A549 (cell line): ENCODE measurements at regions not wholly inside any gene's neighbourhood (a gene's known extent, or its start where the extent isn't known, plus 50 kb on each side); places are given as distances from the start of the nearest gene placed in this dataset.

Source experiments
- ATAC-seq, 2 experiments: fragments of 200-7000 bp in 1 of 2; fragments of >200 bp in 1 of 2; cut with Nextera tagmentation in 1 of 2; cut with Tn5 transposase in 1 of 2; 3 replicates each; pipeline versions ENCODE4 v1.8.0 to v1.9.1; 2018 to 2020; ENCODE audit warnings: mild to moderate bottlenecking in 1 of 2, moderate library complexity in 1 of 2
- CTCF ChIA-PET: fragments of 300-600 bp; sonication (Branson Sonifier 250); formaldehyde crosslinking; extraction: SDS; loops from one replicate; lab custom pipeline; 2021; ENCODE audit warnings: antibody characterized with exemption, inconsistent platforms; lab: Yijun Ruan, JAX
- POLR2A ChIA-PET: fragments of 350-600 bp; formaldehyde crosslinking; extraction: SDS; loops from one replicate; lab custom pipeline; 2021; ENCODE audit warnings: antibody characterized with exemption, inconsistent platforms; lab: Yijun Ruan, JAX
- DNase-seq, 2 experiments: peaks; one replicate each; pipeline versions ENCODE4 v3.0.0 to v3.0.0-alpha.2; 2011 to 2016; ENCODE audit warnings: low read depth in 1 of 2, low spot score in 1 of 2
- FAIRE-seq: peaks from 2 replicates; lab custom pipeline; 2011; peaks lifted over from hg19 to GRCh38; lab: Jason Lieb, UNC
- H3K27ac ChIP-seq, 2 experiments: fragments of >200 bp; sonication (Bioruptor Twin); formaldehyde crosslinking; 3 replicates each; pipeline ENCODE4 v1.5.1; 2016 to 2017
- H3K4me1 ChIP-seq: fragments of >200 bp; sonication (Bioruptor Twin); formaldehyde crosslinking; 3 replicates; pipeline ENCODE4 v1.6.1; 2016
- H3K4me2 ChIP-seq: fragments of >200 bp; sonication (Bioruptor Twin); formaldehyde crosslinking; 3 replicates; pipeline ENCODE4 v1.6.1; 2016
- H3K4me3 ChIP-seq: fragments of >200 bp; sonication (Bioruptor Twin); formaldehyde crosslinking; 3 replicates; pipeline ENCODE4 v1.5.1; 2016
- H3K9me3 ChIP-seq: fragments of >200 bp; sonication (Bioruptor Twin); formaldehyde crosslinking; 3 replicates; pipeline ENCODE4 v1.6.1; 2016
- CBX8 ChIP-seq: fragments of 200-600 bp; sonication (generic); IDR thresholded peaks from 2 replicates; pipeline ENCODE4 v1.6.1; 2016
- CHD2 ChIP-seq: fragments of 150-350 bp; IDR thresholded peaks from 2 replicates; pipeline ENCODE4 v1.6.1; 2014; ENCODE audit warnings: low read length; ENCODE audit not compliant: partially characterized antibody
- FOSB ChIP-seq: fragments of 250-450 bp; sonication (Bioruptor Pico); IDR thresholded peaks from 2 replicates; pipeline ENCODE4 v1.5.0; 2020; ENCODE audit warnings: mild to moderate bottlenecking, moderate library complexity
- FOSL2 ChIP-seq, 2 experiments: fragments of 450-650 bp in 1 of 2; fragments of >200 bp in 1 of 2; sonication (Bioruptor Twin) in 1 of 2; formaldehyde crosslinking; IDR thresholded peaks; 2 replicates each; pipeline versions ENCODE4 v1.5.0 to v1.6.1; 2016 to 2020; ENCODE audit warnings: mild to moderate bottlenecking in 1 of 2, moderate library complexity in 1 of 2
- HDAC2 ChIP-seq: fragments of 200-600 bp; sonication (generic); IDR thresholded peaks from 2 replicates; pipeline ENCODE4 v1.6.1; 2016
- HEYL ChIP-seq: fragments of 250-450 bp; sonication (Bioruptor Pico); IDR thresholded peaks from 2 replicates; pipeline ENCODE4 v1.8.0; 2021; ENCODE audit warnings: mild to moderate bottlenecking, moderate library complexity
- HOXB13 ChIP-seq: fragments of 250-450 bp; sonication (Bioruptor Pico); IDR thresholded peaks from 2 replicates; pipeline ENCODE4 v1.5.0; 2020; ENCODE audit warnings: low read depth, mild to moderate bottlenecking, moderate library complexity
- HOXB5 ChIP-seq: fragments of 250-450 bp; sonication (Bioruptor Pico); IDR thresholded peaks from 2 replicates; pipeline ENCODE4 v1.5.0; 2020; ENCODE audit warnings: mild to moderate bottlenecking, moderate library complexity
- JUN ChIP-seq, 2 experiments: fragments of >200 bp; sonication (Bioruptor Twin); formaldehyde crosslinking; IDR thresholded peaks; 2 replicates in 1 of 2; 3 replicates in 1 of 2; pipeline ENCODE4 v1.6.1; 2016 to 2017
- KDM5A ChIP-seq: fragments of 200-600 bp; sonication (generic); IDR thresholded peaks from 2 replicates; pipeline ENCODE4 v1.6.1; 2016; ENCODE audit warnings: antibody characterized with exemption, mild to moderate bottlenecking
- MAZ ChIP-seq: fragments of 150-350 bp; IDR thresholded peaks from 2 replicates; pipeline ENCODE4 v1.6.1; 2014; ENCODE audit warnings: antibody characterized with exemption, low read depth, low read length, borderline replicate concordance
- MYC ChIP-seq: IDR thresholded peaks from 2 replicates; pipeline ENCODE4 v1.6.1; 2012; ENCODE audit warnings: mild to moderate bottlenecking, inconsistent platforms, low read length, improper control_type of control experiment, borderline replicate concordance
- POLR2AphosphoS2 ChIP-seq: conservative IDR thresholded peaks from 2 replicates; pipeline ENCODE4 v1.6.1; 2012; ENCODE audit warnings: low read length, improper control_type of control experiment, inconsistent platforms
- RCOR1 ChIP-seq: fragments of 150-350 bp; IDR thresholded peaks from 2 replicates; pipeline ENCODE4 v1.6.1; 2014; ENCODE audit warnings: antibody characterized with exemption, low read length, low read depth
- ZFP36 ChIP-seq: fragments of 450-650 bp; IDR thresholded peaks from 2 replicates; pipeline ENCODE4 v1.6.1; 2014; ENCODE audit warnings: borderline replicate concordance; ENCODE audit not compliant: partially characterized antibody
- ZNF302 ChIP-seq: fragments of 250-450 bp; sonication (Bioruptor Pico); IDR thresholded peaks from 2 replicates; pipeline ENCODE4 v1.9.0; 2021; ENCODE audit warnings: inconsistent platforms, mild to moderate bottlenecking, moderate library complexity
- WGBS: methylation state at CpG from one replicate; pipeline ENCODE4 v1.1.6; 2017; ENCODE audit errors: missing lambda C conversion rate; 5-methylcytosine and 5-hydroxymethylcytosine counted together
- TF ChIP-seq, protein P1 (sequence below): fragments of 250-450 bp; sonication (Bioruptor Pico); IDR thresholded peaks from 2 replicates; pipeline ENCODE4 v1.5.0; 2021; ENCODE audit warnings: mild to moderate bottlenecking, moderate library complexity, borderline replicate concordance
- TF ChIP-seq, protein P2 (sequence below): fragments of 200-600 bp; sonication (generic); IDR thresholded peaks from 2 replicates; pipeline ENCODE4 v1.6.1; 2016; ENCODE audit warnings: antibody characterized with exemption, mild to moderate bottlenecking, moderate library complexity

DNA sequence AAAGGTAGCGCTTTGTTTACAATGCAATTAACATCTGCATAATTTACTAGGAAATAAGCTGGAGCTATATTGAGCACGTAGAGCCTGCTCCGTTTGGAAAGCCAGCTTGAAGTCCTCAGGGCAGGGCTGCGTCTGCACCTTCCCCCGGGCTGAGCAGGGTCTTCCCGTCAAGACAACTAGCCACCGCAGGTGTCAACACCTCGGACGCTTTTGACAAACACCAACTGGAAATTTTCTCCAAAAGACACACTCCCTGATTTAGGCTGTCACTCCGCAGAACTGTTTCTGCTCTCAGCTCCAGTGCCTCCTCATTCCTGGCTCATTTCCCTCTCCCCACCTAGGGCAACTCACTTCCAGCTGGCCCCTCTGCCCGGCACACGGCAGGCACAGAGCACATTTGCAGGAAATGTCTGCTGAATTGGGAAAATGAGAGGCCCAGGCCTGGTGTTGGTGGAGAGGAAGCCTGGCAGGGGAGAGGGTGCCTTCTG is 170.3 kb downstream of the MAF start:
- Histone ChIP-seq H3K4me2 (no peak overlapping the region), H3K27ac (no peak overlapping the region), H3K4me1 (no peaks in the 10 kb centered on the region), H3K9me3 (no peaks in the 10 kb centered on the region), H3K4me3 (no peak overlapping the region)
- 54% methylated on average over 12 of the region's 12 CpGs for WGBS
- POLR2A ChIA-PET = no interaction called here
- DNase-seq (no peak), FAIRE-seq (no peak), ATAC-seq (no peak)
- CTCF ChIA-PET = interaction anchor here (0.7 kb wide), 1 partner anchor 14 kb away, joined by 3 read pairs; no protein-coding TSS in a partner anchor
- no peak for TF ChIP-seq KDM5A
- TF ChIP-seq MYC = no peak

DNA sequence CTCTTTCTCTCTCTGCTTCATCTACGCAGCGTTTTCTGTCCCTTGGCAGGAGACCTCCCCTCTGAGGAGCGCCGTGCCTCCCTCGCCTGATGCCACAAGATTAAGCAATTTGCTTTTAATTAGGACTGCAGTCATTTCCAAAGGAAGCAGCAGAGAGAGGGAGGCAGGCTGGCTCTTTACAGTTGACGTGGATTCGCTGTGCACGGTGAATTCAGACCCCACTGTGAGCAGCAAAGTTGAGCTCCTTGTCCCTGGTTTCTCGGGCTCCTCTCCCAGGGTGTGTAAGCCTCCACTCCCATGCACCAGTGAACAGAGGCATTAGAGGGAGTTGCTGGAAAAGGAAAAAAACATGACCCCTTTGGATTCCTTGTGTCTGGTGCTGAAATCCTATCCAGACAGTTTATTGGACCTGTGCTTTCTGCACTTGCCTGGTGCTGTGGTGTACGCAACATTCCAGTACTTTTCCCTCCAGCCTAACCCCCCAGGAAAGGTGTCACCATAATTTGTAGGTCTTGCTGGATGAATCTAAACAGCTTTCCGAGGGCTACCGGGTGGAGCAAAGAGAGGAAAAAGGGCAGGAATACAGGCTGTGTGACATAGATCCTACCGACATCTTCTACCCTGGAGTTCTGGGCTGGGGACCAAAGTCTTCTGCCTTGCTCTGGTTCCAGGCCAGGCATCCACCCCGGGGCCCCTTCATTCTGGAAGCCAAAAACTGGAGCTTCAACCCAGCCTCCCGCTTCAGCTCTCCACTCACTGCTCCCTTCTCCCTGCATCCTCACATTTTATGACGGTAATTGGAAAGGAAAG is 171.0 kb downstream of the MAF start:
- no peak for FAIRE-seq

DNA sequence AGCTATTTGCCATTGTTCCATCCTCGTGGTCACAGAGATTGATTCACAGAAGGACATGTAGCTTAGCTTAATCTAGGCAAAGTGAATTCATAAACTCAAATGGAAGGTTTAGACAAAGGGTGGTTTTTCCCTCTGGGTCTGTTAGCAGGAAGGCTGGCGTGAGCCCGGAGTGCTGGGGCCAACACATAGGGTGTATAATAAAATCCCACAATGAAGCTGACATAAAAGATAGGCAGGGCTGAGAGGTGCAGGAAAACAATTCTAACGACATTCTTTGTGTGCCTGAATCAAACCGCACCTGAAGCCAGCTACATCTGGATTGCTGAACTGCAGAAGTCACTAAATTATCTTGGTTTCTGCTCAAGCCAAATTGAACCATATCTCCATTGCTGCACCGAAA is 173.9 kb downstream of the MAF start:
- POLR2A ChIA-PET = no interaction called here

More for the DNA sequence above, 171.0 kb downstream of the MAF start:
- ATAC-seq (no peak), DNase-seq (no peak)
- Histone ChIP-seq H3K9me3 (no peaks in the 10 kb centered on the region), H3K4me2 (no peak overlapping the region), H3K4me3 (no peak overlapping the region), H3K4me1 (no peaks in the 10 kb centered on the region), H3K27ac (no peak overlapping the region)
- CTCF ChIA-PET = interaction anchor here (0.7 kb wide), 1 partner anchor 14 kb away, joined by 3 read pairs; no protein-coding TSS in a partner anchor
- 30% methylated on average over 16 of the region's 16 CpGs for WGBS
- no peak for TF ChIP-seq HOXB13 (CRISPR knock-in tag)
- TF ChIP-seq FOSL2 (IDR thresholded peaks at IDR 0.05) = no peak
- TF ChIP-seq FOSL2 (CRISPR knock-in tag; IDR thresholded peaks at IDR 0.05) = no peak
- TF ChIP-seq POLR2AphosphoS2 = no peak
- TF ChIP-seq FOSB (CRISPR knock-in tag) = no peak
- TF ChIP-seq CHD2 = no peak
- TF ChIP-seq HEYL = no peak
- POLR2A ChIA-PET = no interaction called here

More for the DNA sequence above, 173.9 kb downstream of the MAF start:
- Histone ChIP-seq H3K9me3 (no peaks in the 10 kb centered on the region), H3K4me2 (no peak overlapping the region), H3K27ac (no peak overlapping the region), H3K4me1 (no peaks in the 10 kb centered on the region), H3K4me3 (no peak overlapping the region)
- DNase-seq = no peak
- CTCF ChIA-PET = no interaction called here
- no peak for FAIRE-seq
- no peak for ATAC-seq
- 45% methylated on average over 6 of the region's 6 CpGs for WGBS
- no peak for TF ChIP-seq HDAC2
- TF ChIP-seq, protein P1, sequence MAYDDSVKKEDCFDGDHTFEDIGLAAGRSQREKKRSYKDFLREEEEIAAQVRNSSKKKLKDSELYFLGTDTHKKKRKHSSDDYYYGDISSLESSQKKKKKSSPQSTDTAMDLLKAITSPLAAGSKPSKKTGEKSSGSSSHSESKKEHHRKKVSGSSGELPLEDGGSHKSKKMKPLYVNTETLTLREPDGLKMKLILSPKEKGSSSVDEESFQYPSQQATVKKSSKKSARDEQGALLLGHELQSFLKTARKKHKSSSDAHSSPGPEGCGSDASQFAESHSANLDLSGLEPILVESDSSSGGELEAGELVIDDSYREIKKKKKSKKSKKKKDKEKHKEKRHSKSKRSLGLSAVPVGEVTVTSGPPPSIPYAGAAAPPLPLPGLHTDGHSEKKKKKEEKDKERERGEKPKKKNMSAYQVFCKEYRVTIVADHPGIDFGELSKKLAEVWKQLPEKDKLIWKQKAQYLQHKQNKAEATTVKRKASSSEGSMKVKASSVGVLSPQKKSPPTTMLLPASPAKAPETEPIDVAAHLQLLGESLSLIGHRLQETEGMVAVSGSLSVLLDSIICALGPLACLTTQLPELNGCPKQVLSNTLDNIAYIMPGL (CRISPR knock-in tag) = no peak
- TF ChIP-seq MAZ = no peak
- TF ChIP-seq ZNF302 (CRISPR knock-in tag) = no peak
- no peak for TF ChIP-seq RCOR1
- no peak for TF ChIP-seq HOXB13 (CRISPR knock-in tag)
- TF ChIP-seq ZFP36 = no peak
- no peak for TF ChIP-seq CBX8
- no peak for TF ChIP-seq MYC
- TF ChIP-seq, protein P2, sequence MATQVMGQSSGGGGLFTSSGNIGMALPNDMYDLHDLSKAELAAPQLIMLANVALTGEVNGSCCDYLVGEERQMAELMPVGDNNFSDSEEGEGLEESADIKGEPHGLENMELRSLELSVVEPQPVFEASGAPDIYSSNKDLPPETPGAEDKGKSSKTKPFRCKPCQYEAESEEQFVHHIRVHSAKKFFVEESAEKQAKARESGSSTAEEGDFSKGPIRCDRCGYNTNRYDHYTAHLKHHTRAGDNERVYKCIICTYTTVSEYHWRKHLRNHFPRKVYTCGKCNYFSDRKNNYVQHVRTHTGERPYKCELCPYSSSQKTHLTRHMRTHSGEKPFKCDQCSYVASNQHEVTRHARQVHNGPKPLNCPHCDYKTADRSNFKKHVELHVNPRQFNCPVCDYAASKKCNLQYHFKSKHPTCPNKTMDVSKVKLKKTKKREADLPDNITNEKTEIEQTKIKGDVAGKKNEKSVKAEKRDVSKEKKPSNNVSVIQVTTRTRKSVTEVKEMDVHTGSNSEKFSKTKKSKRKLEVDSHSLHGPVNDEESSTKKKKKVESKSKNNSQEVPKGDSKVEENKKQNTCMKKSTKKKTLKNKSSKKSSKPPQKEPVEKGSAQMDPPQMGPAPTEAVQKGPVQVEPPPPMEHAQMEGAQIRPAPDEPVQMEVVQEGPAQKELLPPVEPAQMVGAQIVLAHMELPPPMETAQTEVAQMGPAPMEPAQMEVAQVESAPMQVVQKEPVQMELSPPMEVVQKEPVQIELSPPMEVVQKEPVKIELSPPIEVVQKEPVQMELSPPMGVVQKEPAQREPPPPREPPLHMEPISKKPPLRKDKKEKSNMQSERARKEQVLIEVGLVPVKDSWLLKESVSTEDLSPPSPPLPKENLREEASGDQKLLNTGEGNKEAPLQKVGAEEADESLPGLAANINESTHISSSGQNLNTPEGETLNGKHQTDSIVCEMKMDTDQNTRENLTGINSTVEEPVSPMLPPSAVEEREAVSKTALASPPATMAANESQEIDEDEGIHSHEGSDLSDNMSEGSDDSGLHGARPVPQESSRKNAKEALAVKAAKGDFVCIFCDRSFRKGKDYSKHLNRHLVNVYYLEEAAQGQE = no peak
- TF ChIP-seq JUN (IDR thresholded peaks at IDR 0.05) = no peak
- TF ChIP-seq HOXB5 = no peak
